ENCODE measurements at regions not wholly inside any gene's neighbourhood (a gene's known extent, or its start where the extent isn't known, plus 50 kb on each side); places are given as distances from the start of the nearest gene placed in this dataset.

- no peak for ATAC-seq
- DNase-seq (ENCODE audit: low spot score), result no peak
These were observed 415.7 kb upstream of the DAB1 start for GRCh38 chr1:57839526-57839925.

- ATAC-seq (no peak), DNase-seq (ENCODE audit: low spot score) (no peak)
These were observed 415.2 kb upstream of the DAB1 start for GRCh38 chr1:57839067-57839466.

- no peak for ATAC-seq
- DNase-seq (ENCODE audit: low spot score), result no peak
These were observed 411.8 kb upstream of the DAB1 start for GRCh38 chr1:57835620-57836019.

GRCh38 chr1:57833296-57833695, 409.4 kb upstream of the DAB1 start:
- DNase-seq (ENCODE audit: low spot score), result no peak

GRCh38 chr1:57832612-57833011, 408.8 kb upstream of the DAB1 start:
- no peak for ATAC-seq
- DNase-seq (ENCODE audit: low spot score), result no peak

More at GRCh38 chr1:57833296-57833695, 409.4 kb upstream of the DAB1 start:
- ATAC-seq, result no peak

GRCh38 chr1:57831624-57832023, 407.8 kb upstream of the DAB1 start:
- no peak for DNase-seq (ENCODE audit: low spot score)
- no peak for ATAC-seq

GRCh38 chr1:57826535-57826934, 402.7 kb upstream of the DAB1 start:
- DNase-seq (ENCODE audit: low spot score), result no peak

GRCh38 chr1:57824535-57824934, 400.7 kb upstream of the DAB1 start:
- no peak for DNase-seq (ENCODE audit: low spot score)

More at GRCh38 chr1:57826535-57826934, 402.7 kb upstream of the DAB1 start:
- ATAC-seq, result no peak

GRCh38 chr1:57820356-57821095, 396.7 kb upstream of the DAB1 start:
- DNase-seq (ENCODE audit: low spot score), result no peak
- no peak for ATAC-seq

More at GRCh38 chr1:57824535-57824934, 400.7 kb upstream of the DAB1 start:
- ATAC-seq, result no peak

- ATAC-seq, result no peak
- no peak for DNase-seq (ENCODE audit: low spot score)
These were observed 396.0 kb upstream of the DAB1 start for GRCh38 chr1:57819893-57820292.

GRCh38 chr1:57803586-57803985, 379.7 kb upstream of the DAB1 start:
- no peak for ATAC-seq
- no peak for DNase-seq (ENCODE audit: low spot score)

GRCh38 chr1:57800376-57800775, 376.5 kb upstream of the DAB1 start:
- DNase-seq (ENCODE audit: low spot score) (no peak), ATAC-seq (no peak)

- DNase-seq (ENCODE audit: low spot score) (no peak), ATAC-seq (no peak)
These were observed 375.7 kb upstream of the DAB1 start for GRCh38 chr1:57799490-57800115.

- DNase-seq (ENCODE audit: low spot score) (no peak), ATAC-seq (no peak)
These were observed 374.7 kb upstream of the DAB1 start for GRCh38 chr1:57798543-57798942.

- DNase-seq (ENCODE audit: low spot score), result no peak
- no peak for ATAC-seq
These were observed 373.2 kb upstream of the DAB1 start for GRCh38 chr1:57797084-57797483.

- DNase-seq (ENCODE audit: low spot score) (no peak), ATAC-seq (no peak)
These were observed 372.8 kb upstream of the DAB1 start for GRCh38 chr1:57796616-57797015.

GRCh38 chr1:57795886-57796285, 372.0 kb upstream of the DAB1 start:
- no peak for ATAC-seq
- DNase-seq (ENCODE audit: low spot score), result no peak

- ATAC-seq, result peak; percentile 45
- DNase-seq (ENCODE audit: low spot score), result no peak
These were observed 370.2 kb upstream of the DAB1 start for GRCh38 chr1:57794078-57794477.

- no peak for ATAC-seq
- no peak for DNase-seq (ENCODE audit: low spot score)
These were observed 367.6 kb upstream of the DAB1 start for GRCh38 chr1:57791497-57791896.

- ATAC-seq (no peak), DNase-seq (ENCODE audit: low spot score) (no peak)
These were observed 366.1 kb upstream of the DAB1 start for GRCh38 chr1:57789936-57790335.

- ATAC-seq, result no peak
- DNase-seq (ENCODE audit: low spot score), result no peak
These were observed 364.5 kb upstream of the DAB1 start for GRCh38 chr1:57788313-57788712.

- DNase-seq (ENCODE audit: low spot score), result no peak
These were observed 360.5 kb upstream of the DAB1 start for GRCh38 chr1:57784356-57784755.

GRCh38 chr1:57782357-57782756, 358.5 kb upstream of the DAB1 start:
- ATAC-seq (no peak), DNase-seq (ENCODE audit: low spot score) (no peak)

More at GRCh38 chr1:57784356-57784755, 360.5 kb upstream of the DAB1 start:
- ATAC-seq, result no peak
